HFFc6 (cell line): ENCODE measurements at regions not wholly inside any gene's neighbourhood (a gene's known extent, or its start where the extent isn't known, plus 50 kb on each side); places are given as distances from the start of the nearest gene placed in this dataset.

ENCODE experiments used
- DNase-seq: peaks from one replicate; pipeline ENCODE4 v3.0.0-alpha.2; 2018
- H3K27ac Mint-ChIP-seq: 2 replicates; pipeline ENCODE4 v1.8.0; 2020; ENCODE audit warnings: mild to moderate bottlenecking, mixed read lengths
- H3K27me3 Mint-ChIP-seq: 2 replicates; pipeline ENCODE4 v1.8.0; 2021; ENCODE audit warnings: mild to moderate bottlenecking, moderate library complexity, mixed read lengths; ENCODE audit not compliant: insufficient read depth
- H3K36me3 Mint-ChIP-seq: 2 replicates; pipeline ENCODE4 v1.8.0; 2021; ENCODE audit warnings: low read depth, mixed read lengths
- H3K4me1 Mint-ChIP-seq: 2 replicates; pipeline ENCODE4 v1.8.0; 2020; ENCODE audit warnings: low read depth, mixed read lengths
- H3K4me3 Mint-ChIP-seq: 2 replicates; pipeline ENCODE4 v1.8.0; 2020; ENCODE audit warnings: mild to moderate bottlenecking, moderate library complexity, mixed read lengths
- H3K9me3 Mint-ChIP-seq: 2 replicates; pipeline ENCODE4 v1.8.0; 2020; ENCODE audit warnings: mild to moderate bottlenecking, mixed read lengths
- CTCF ChIP-seq: fragments of 200-600 bp; sonication (generic); IDR thresholded peaks from 2 replicates; pipeline ENCODE4 v1.5.0; 2021; ENCODE audit warnings: antibody characterized with exemption, mild to moderate bottlenecking

GRCh38 chr1:36733748-36734147 lies 251.0 kb upstream of the CSF3R start:
- no peaks in the 10 kb centered on the region for H3K4me1 Mint-ChIP-seq
- H3K9me3 Mint-ChIP-seq, result peaks cover 85% of the 10 kb centered on the region
- H3K27ac Mint-ChIP-seq, result no peak overlapping the region
- no peak overlapping the region for H3K4me3 Mint-ChIP-seq
- DNase-seq, result no peak
- H3K27me3 Mint-ChIP-seq, result peaks cover 3% of the 10 kb centered on the region; the same call in 1 of the 2 replicates
- no peak for TF ChIP-seq CTCF
- H3K36me3 Mint-ChIP-seq, result peaks cover 27% of the 10 kb centered on the region

- no peak overlapping the region for H3K4me3 Mint-ChIP-seq
- peaks cover 3% of the 10 kb centered on the region; the same call in 1 of the 2 replicates for H3K27me3 Mint-ChIP-seq
- H3K9me3 Mint-ChIP-seq, result peaks cover 80% of the 10 kb centered on the region
- H3K4me1 Mint-ChIP-seq, result no peaks in the 10 kb centered on the region
- H3K36me3 Mint-ChIP-seq, result peaks cover 14% of the 10 kb centered on the region; the same call in 1 of the 2 replicates
- no peak for TF ChIP-seq CTCF
- no peak overlapping the region for H3K27ac Mint-ChIP-seq
- DNase-seq, result no peak
These were observed 249.3 kb upstream of the CSF3R start for GRCh38 chr1:36732015-36732356.

GRCh38 chr1:36731226-36732014 lies 248.7 kb upstream of the CSF3R start:
- Mint-ChIP-seq H3K4me3 (no peak overlapping the region), H3K4me1 (no peaks in the 10 kb centered on the region), H3K27ac (no peak overlapping the region), H3K36me3 (peaks cover 14% of the 10 kb centered on the region; the same call in 1 of the 2 replicates), H3K27me3 (peaks cover 3% of the 10 kb centered on the region; the same call in 1 of the 2 replicates), H3K9me3 (peaks cover 77% of the 10 kb centered on the region)
- no peak for TF ChIP-seq CTCF
- no peak for DNase-seq

- Mint-ChIP-seq H3K27ac (no peak overlapping the region), H3K27me3 (peaks cover 3% of the 10 kb centered on the region; the same call in 1 of the 2 replicates), H3K36me3 (peaks cover 14% of the 10 kb centered on the region; the same call in 1 of the 2 replicates), H3K9me3 (peaks cover 75% of the 10 kb centered on the region), H3K4me3 (no peak overlapping the region), H3K4me1 (no peaks in the 10 kb centered on the region)
- DNase-seq, result no peak
- no peak for TF ChIP-seq CTCF
These were observed 247.9 kb upstream of the CSF3R start for GRCh38 chr1:36730599-36730998.

- DNase-seq, result no peak
- no peak overlapping the region for H3K27ac Mint-ChIP-seq
- no peaks in the 10 kb centered on the region for H3K4me1 Mint-ChIP-seq
- H3K9me3 Mint-ChIP-seq, result peaks cover 73% of the 10 kb centered on the region
- peaks cover 3% of the 10 kb centered on the region; the same call in 1 of the 2 replicates for H3K27me3 Mint-ChIP-seq
- H3K36me3 Mint-ChIP-seq, result peaks cover 9% of the 10 kb centered on the region; the same call in 1 of the 2 replicates
- TF ChIP-seq CTCF, result no peak
- no peak overlapping the region for H3K4me3 Mint-ChIP-seq
These were observed 247.2 kb upstream of the CSF3R start for GRCh38 chr1:36729716-36730510.
